ENCODE measurements at regions not wholly inside any gene's neighbourhood (a gene's known extent, or its start where the extent isn't known, plus 50 kb on each side); places are given as distances from the start of the nearest gene placed in this dataset.

DNA sequence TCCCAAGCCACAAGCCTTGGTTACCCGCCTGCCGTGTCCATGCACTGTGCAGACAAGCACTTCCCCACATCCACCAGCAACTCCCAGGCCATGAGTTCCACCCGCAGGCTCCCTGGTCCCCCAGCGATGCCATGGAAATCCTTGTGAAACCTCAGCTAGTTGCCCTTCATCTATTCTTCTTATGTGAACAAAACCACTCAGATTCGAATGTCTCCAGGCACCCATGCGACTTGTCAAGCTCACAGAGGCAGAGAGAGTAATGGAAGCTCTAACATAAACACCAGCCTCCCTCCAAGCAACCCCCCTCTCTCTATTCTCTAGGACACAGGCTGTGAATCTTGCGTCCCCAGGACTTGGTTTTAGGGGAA is 182.6 kb downstream of the C16orf95 start:
- H3K27ac ChIP-seq (ENCODE audit: control insufficient read depth, insufficient read depth): no peak overlapping the region
- H3K4me1 ChIP-seq (ENCODE audit: control insufficient read depth, insufficient read depth, low read length): no peaks in the 10 kb centered on the region
- DNase-seq (ENCODE audit: low read depth, low spot score) (no peak), ATAC-seq (no peak), FAIRE-seq (no peak)
- no peak overlapping the region for H3K4me2 ChIP-seq (ENCODE audit: control insufficient read depth, insufficient read depth)
- intact Hi-C loops (cut with micrococcal nuclease; ENCODE audit: unreplicated experiment): no loop called here
- TF ChIP-seq, protein P1, sequence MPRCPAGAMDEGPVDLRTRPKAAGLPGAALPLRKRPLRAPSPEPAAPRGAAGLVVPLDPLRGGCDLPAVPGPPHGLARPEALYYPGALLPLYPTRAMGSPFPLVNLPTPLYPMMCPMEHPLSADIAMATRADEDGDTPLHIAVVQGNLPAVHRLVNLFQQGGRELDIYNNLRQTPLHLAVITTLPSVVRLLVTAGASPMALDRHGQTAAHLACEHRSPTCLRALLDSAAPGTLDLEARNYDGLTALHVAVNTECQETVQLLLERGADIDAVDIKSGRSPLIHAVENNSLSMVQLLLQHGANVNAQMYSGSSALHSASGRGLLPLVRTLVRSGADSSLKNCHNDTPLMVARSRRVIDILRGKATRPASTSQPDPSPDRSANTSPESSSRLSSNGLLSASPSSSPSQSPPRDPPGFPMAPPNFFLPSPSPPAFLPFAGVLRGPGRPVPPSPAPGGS (IDR thresholded peaks at IDR 0.05; ENCODE audit: borderline replicate concordance, insufficient read depth, low read depth, low read length, poor library complexity, severe bottlenecking): no peak
- TF ChIP-seq NFXL1 (IDR thresholded peaks at IDR 0.05; ENCODE audit: borderline replicate concordance): no peak
- no peak for TF ChIP-seq HCFC1 (IDR thresholded peaks at IDR 0.05; ENCODE audit: low read length)
- TF ChIP-seq, protein P2, sequence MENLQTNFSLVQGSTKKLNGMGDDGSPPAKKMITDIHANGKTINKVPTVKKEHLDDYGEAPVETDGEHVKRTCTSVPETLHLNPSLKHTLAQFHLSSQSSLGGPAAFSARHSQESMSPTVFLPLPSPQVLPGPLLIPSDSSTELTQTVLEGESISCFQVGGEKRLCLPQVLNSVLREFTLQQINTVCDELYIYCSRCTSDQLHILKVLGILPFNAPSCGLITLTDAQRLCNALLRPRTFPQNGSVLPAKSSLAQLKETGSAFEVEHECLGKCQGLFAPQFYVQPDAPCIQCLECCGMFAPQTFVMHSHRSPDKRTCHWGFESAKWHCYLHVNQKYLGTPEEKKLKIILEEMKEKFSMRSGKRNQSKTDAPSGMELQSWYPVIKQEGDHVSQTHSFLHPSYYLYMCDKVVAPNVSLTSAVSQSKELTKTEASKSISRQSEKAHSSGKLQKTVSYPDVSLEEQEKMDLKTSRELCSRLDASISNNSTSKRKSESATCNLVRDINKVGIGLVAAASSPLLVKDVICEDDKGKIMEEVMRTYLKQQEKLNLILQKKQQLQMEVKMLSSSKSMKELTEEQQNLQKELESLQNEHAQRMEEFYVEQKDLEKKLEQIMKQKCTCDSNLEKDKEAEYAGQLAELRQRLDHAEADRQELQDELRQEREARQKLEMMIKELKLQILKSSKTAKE (IDR thresholded peaks at IDR 0.05; ENCODE audit: low read depth, poor library complexity, severe bottlenecking): no peak
- TF ChIP-seq, protein P3, sequence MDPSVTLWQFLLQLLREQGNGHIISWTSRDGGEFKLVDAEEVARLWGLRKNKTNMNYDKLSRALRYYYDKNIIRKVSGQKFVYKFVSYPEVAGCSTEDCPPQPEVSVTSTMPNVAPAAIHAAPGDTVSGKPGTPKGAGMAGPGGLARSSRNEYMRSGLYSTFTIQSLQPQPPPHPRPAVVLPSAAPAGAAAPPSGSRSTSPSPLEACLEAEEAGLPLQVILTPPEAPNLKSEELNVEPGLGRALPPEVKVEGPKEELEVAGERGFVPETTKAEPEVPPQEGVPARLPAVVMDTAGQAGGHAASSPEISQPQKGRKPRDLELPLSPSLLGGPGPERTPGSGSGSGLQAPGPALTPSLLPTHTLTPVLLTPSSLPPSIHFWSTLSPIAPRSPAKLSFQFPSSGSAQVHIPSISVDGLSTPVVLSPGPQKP (IDR thresholded peaks at IDR 0.05; ENCODE audit: low read depth, low read length): no peak
- no peak for TF ChIP-seq MYB (IDR thresholded peaks at IDR 0.05; ENCODE audit: borderline replicate concordance, low read depth, low read length)
- no peak for TF ChIP-seq FOS (IDR thresholded peaks at IDR 0.05; ENCODE audit: borderline replicate concordance, extremely low read depth, insufficient read length)
- no peak for TF ChIP-seq POLR2A (IDR thresholded peaks at IDR 0.05; ENCODE audit: low read depth, low read length)
- TF ChIP-seq RB1 (IDR thresholded peaks at IDR 0.05; ENCODE audit: borderline replicate concordance): no peak
- TF ChIP-seq ATF7 (IDR thresholded peaks at IDR 0.05; ENCODE audit: low read depth): no peak
- ChIA-PET SMC1A (ENCODE audit: uncharacterized antibody, unreplicated experiment) (no interaction called here), RAD21 (ENCODE audit: unreplicated experiment) (no interaction called here), CTCF (no interaction called here), POLR2A (no interaction called here)
- no peak overlapping the region for H3K4me3 ChIP-seq
- in situ Hi-C loops (cut with MboI): no loop called here
- no TSS peak for BruUV-seq (replicated peaks)
- H3K9ac ChIP-seq (ENCODE audit: control insufficient read depth, insufficient read depth, low read length): no peak overlapping the region
- no peaks in the 10 kb centered on the region for H3K79me2 ChIP-seq (ENCODE audit: control insufficient read depth, insufficient read depth, low read length)
- no peaks in the 10 kb centered on the region for H4K20me1 ChIP-seq (ENCODE audit: control insufficient read depth, insufficient read depth)
- H2AFZ ChIP-seq (ENCODE audit: control insufficient read depth, low read depth, low read length): no peak overlapping the region
- H3K9me3 ChIP-seq (replicated peaks; ENCODE audit: control insufficient read depth, insufficient read depth, low read length): no peaks in the 10 kb centered on the region; the same call in 2 of the 3 replicates
- no peaks in the 10 kb centered on the region for H3K27me3 ChIP-seq (replicated peaks in 1 of 2; ENCODE audit: control insufficient read depth in 2 of 2, insufficient read depth in 2 of 2, low read length in 1 of 2)
- 20% methylated on average over 7 of the region's 7 CpGs for WGBS (ENCODE audit: insufficient coverage, insufficient replicate concordance, low lambda C conversion rate, missing lambda C conversion rate)
- no peaks in the 10 kb centered on the region for H3K36me3 ChIP-seq (ENCODE audit: control insufficient read depth in 2 of 2, insufficient read depth in 2 of 2, low read length in 1 of 2)
